HEK293T (cell line): ENCODE measurements at regions not wholly inside any gene's neighbourhood (a gene's known extent, or its start where the extent isn't known, plus 50 kb on each side); places are given as distances from the start of the nearest gene placed in this dataset.

Source experiments
- ARNT ChIP-seq: fragments of 450-650 bp; IDR thresholded peaks from 2 replicates; pipeline ENCODE4 v1.6.1; 2017; ENCODE audit warnings: mild to moderate bottlenecking
- BHLHE40 ChIP-seq: fragments of 450-650 bp; IDR thresholded peaks from 2 replicates; pipeline ENCODE4 v1.6.1; 2016; ENCODE audit warnings: mild to moderate bottlenecking, moderate library complexity, borderline replicate concordance
- ELF4 ChIP-seq: fragments of 450-650 bp; IDR thresholded peaks from 2 replicates; pipeline ENCODE4 v1.6.1; 2017; ENCODE audit warnings: antibody characterized with exemption
- FOXA1 ChIP-seq: fragments of 450-650 bp; IDR thresholded peaks from 2 replicates; pipeline ENCODE4 v1.6.1; 2016; ENCODE audit warnings: mild to moderate bottlenecking
- FOXK2 ChIP-seq: fragments of 450-650 bp; IDR thresholded peaks from 2 replicates; pipeline ENCODE4 v1.6.1; 2016; ENCODE audit warnings: mild to moderate bottlenecking
- FOXM1 ChIP-seq: fragments of 450-650 bp; IDR thresholded peaks from 2 replicates; pipeline ENCODE4 v1.6.1; 2017; ENCODE audit warnings: mild to moderate bottlenecking, borderline replicate concordance
- HDGF ChIP-seq: fragments of 450-650 bp; IDR thresholded peaks from 2 replicates; pipeline ENCODE4 v1.6.1; 2017; ENCODE audit warnings: antibody characterized with exemption, borderline replicate concordance
- L3MBTL2 ChIP-seq: fragments of 450-650 bp; conservative IDR thresholded peaks from 2 replicates; pipeline ENCODE4 v1.6.1; 2016; ENCODE audit warnings: mild to moderate bottlenecking
- LEF1 ChIP-seq: fragments of 450-650 bp; IDR thresholded peaks from 2 replicates; pipeline ENCODE4 v1.6.1; 2017; ENCODE audit warnings: mild to moderate bottlenecking, borderline replicate concordance
- SP1 ChIP-seq: fragments of 450-650 bp; IDR thresholded peaks from 2 replicates; pipeline ENCODE4 v1.6.1; 2017
- SUZ12 ChIP-seq: fragments of 450-650 bp; IDR thresholded peaks from 2 replicates; pipeline ENCODE4 v1.6.1; 2016; ENCODE audit warnings: mild to moderate bottlenecking
- TARDBP ChIP-seq: fragments of 450-650 bp; IDR thresholded peaks from 2 replicates; pipeline ENCODE4 v1.6.1; 2016
- ZNF384 ChIP-seq: fragments of 450-650 bp; IDR thresholded peaks from 2 replicates; pipeline ENCODE4 v1.6.1; 2016
- TF ChIP-seq, protein P1 (sequence below): fragments of 450-650 bp; IDR thresholded peaks from 2 replicates; pipeline ENCODE4 v1.6.1; 2016

GRCh38 chr10:64476506-64476905, 955.3 kb downstream of the REEP3 start:
- TF ChIP-seq ELF4 (no peak), LEF1 (no peak), FOXK2 (no peak), BHLHE40 (no peak), L3MBTL2 (no peak), SUZ12 (no peak), FOXA1 (no peak), ARNT (no peak), SP1 (no peak), TARDBP (no peak), ZNF384 (no peak), FOXM1 (no peak), HDGF (no peak)
- TF ChIP-seq, protein P1, sequence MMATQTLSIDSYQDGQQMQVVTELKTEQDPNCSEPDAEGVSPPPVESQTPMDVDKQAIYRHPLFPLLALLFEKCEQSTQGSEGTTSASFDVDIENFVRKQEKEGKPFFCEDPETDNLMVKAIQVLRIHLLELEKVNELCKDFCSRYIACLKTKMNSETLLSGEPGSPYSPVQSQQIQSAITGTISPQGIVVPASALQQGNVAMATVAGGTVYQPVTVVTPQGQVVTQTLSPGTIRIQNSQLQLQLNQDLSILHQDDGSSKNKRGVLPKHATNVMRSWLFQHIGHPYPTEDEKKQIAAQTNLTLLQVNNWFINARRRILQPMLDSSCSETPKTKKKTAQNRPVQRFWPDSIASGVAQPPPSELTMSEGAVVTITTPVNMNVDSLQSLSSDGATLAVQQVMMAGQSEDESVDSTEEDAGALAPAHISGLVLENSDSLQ: no peak
